ENCODE measurements at regions not wholly inside any gene's neighbourhood (a gene's known extent, or its start where the extent isn't known, plus 50 kb on each side); places are given as distances from the start of the nearest gene placed in this dataset.

- DNase-seq (ENCODE audit: low read depth): no peak
These were observed 51.2 kb upstream of the PCBD1 start for GRCh38 chr10:70939441-70940003.

- no peak for DNase-seq (ENCODE audit: low read depth)
These were observed 52.6 kb upstream of the PCBD1 start for GRCh38 chr10:70940834-70941568.

GRCh38 chr10:70942125-70942524, 53.8 kb upstream of the PCBD1 start:
- no peak for DNase-seq (ENCODE audit: low read depth)

GRCh38 chr10:70942725-70943124, 54.4 kb upstream of the PCBD1 start:
- no peak for DNase-seq (ENCODE audit: low read depth)

GRCh38 chr10:70943249-70943648, 54.9 kb upstream of the PCBD1 start:
- no peak for DNase-seq (ENCODE audit: low read depth)

- no peak for DNase-seq (ENCODE audit: low read depth)
These were observed 55.6 kb upstream of the PCBD1 start for GRCh38 chr10:70943841-70944466.

- no peak for DNase-seq (ENCODE audit: low read depth)
These were observed 61.7 kb upstream of the PCBD1 start for GRCh38 chr10:70950037-70950436.

- no peak for DNase-seq (ENCODE audit: low read depth)
These were observed 62.4 kb upstream of the PCBD1 start for GRCh38 chr10:70950801-70951200.

GRCh38 chr10:70952401-70952800, 64.0 kb upstream of the PCBD1 start:
- no peak for DNase-seq (ENCODE audit: low read depth)

- DNase-seq (ENCODE audit: low read depth): no peak
These were observed 64.6 kb upstream of the PCBD1 start for GRCh38 chr10:70952921-70953320.

GRCh38 chr10:70954381-70955176, 66.2 kb upstream of the PCBD1 start:
- no peak for DNase-seq (ENCODE audit: low read depth)

GRCh38 chr10:70956029-70956759, 67.8 kb upstream of the PCBD1 start:
- DNase-seq (ENCODE audit: low read depth): no peak

- no peak for DNase-seq (ENCODE audit: low read depth)
These were observed 70.0 kb upstream of the PCBD1 start for GRCh38 chr10:70958396-70958795.

- DNase-seq (ENCODE audit: low read depth): no peak
These were observed 72.0 kb upstream of the PCBD1 start for GRCh38 chr10:70960316-70960715.

GRCh38 chr10:70960783-70961570, 72.6 kb upstream of the PCBD1 start:
- DNase-seq (ENCODE audit: low read depth): no peak

- no peak for DNase-seq (ENCODE audit: low read depth)
These were observed 74.3 kb upstream of the PCBD1 start for GRCh38 chr10:70962686-70963085.

GRCh38 chr10:70963271-70963670, 74.9 kb upstream of the PCBD1 start:
- DNase-seq (ENCODE audit: low read depth): no peak

GRCh38 chr10:70964245-70964644, 75.9 kb upstream of the PCBD1 start:
- DNase-seq (ENCODE audit: low read depth): no peak

- DNase-seq (ENCODE audit: low read depth): no peak
These were observed 76.5 kb upstream of the PCBD1 start for GRCh38 chr10:70964881-70965280.

- DNase-seq (ENCODE audit: low read depth): no peak
These were observed 77.2 kb upstream of the PCBD1 start for GRCh38 chr10:70965566-70965965.

Measured in fibroblast of the conjunctiva (primary cell).